ENCODE measurements at regions not wholly inside any gene's neighbourhood (a gene's known extent, or its start where the extent isn't known, plus 50 kb on each side); places are given as distances from the start of the nearest gene placed in this dataset.

DNA sequence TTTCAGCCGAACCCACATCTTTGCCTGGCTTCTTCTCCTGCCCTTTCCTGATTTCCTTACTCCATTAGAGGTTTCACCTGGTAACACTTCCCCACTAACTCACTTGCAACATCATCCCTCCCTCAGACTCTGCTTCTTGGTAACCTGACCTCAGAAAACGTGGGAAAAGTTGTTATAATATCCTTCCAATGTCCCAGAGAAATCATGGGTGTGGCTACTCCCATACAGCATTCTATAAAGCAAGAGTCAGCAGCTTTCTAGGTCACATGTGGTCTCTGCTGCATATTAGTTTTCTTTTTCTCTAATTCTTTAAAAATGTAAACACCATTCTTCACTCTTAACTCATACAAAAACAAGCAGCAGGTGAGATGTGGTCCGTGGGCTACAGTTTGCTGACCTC, 283.1 kb upstream of the MAOA start:
- Histone ChIP-seq H3K27ac (no peak overlapping the region), H3K4me1 (no peaks in the 10 kb centered on the region), H3K36me3 (no peaks in the 10 kb centered on the region), H3K27me3 (no peaks in the 10 kb centered on the region), H3K9me3 (peaks cover 0 to 11% (median 0%) of the 10 kb centered on the region in 4 donors), H3K4me3 (no peak overlapping the region)
- 55 to 64% methylated on average over 3 of the region's 3 CpGs for WGBS, 2 donors
- DNase-seq = no peak
- ATAC-seq (ENCODE audit: low FRiP score in 2 of 2) = no peak
- TF ChIP-seq, protein P1, sequence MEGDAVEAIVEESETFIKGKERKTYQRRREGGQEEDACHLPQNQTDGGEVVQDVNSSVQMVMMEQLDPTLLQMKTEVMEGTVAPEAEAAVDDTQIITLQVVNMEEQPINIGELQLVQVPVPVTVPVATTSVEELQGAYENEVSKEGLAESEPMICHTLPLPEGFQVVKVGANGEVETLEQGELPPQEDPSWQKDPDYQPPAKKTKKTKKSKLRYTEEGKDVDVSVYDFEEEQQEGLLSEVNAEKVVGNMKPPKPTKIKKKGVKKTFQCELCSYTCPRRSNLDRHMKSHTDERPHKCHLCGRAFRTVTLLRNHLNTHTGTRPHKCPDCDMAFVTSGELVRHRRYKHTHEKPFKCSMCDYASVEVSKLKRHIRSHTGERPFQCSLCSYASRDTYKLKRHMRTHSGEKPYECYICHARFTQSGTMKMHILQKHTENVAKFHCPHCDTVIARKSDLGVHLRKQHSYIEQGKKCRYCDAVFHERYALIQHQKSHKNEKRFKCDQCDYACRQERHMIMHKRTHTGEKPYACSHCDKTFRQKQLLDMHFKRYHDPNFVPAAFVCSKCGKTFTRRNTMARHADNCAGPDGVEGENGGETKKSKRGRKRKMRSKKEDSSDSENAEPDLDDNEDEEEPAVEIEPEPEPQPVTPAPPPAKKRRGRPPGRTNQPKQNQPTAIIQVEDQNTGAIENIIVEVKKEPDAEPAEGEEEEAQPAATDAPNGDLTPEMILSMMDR (IDR thresholded peaks at IDR 0.05) = no peak
- TF ChIP-seq POLR2A (IDR thresholded peaks at IDR 0.05) = no peak
- TF ChIP-seq POLR2AphosphoS5 (IDR thresholded peaks at IDR 0.05) = no peak
- TF ChIP-seq EP300 (IDR thresholded peaks at IDR 0.05) = no peak

DNA sequence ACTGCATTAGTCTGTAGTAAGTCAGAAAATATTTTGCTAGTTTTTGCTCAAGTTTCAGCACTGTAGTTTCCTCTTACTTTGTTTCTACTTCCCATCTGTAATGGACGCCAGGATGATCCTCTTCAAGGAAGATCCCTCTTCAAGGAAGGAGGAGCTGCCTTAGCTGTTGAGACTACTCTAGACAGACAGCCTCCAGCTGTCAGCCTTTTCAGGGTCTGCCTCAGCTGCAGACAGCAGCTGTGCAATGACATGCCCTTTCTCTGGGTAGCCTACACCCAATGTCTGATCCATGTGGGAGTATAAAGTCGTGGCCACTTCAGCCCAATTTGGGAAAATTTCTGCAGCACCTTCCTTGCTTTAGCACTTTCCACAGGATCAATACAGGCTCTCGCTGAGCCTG, 281.0 kb upstream of the MAOA start:
- DNase-seq = no peak
- no peak for TF ChIP-seq POLR2A (IDR thresholded peaks at IDR 0.05)
- no peak for TF ChIP-seq POLR2AphosphoS5 (IDR thresholded peaks at IDR 0.05)
- TF ChIP-seq, protein P1 (IDR thresholded peaks at IDR 0.05) = no peak
- TF ChIP-seq EP300 (IDR thresholded peaks at IDR 0.05) = no peak

DNA sequence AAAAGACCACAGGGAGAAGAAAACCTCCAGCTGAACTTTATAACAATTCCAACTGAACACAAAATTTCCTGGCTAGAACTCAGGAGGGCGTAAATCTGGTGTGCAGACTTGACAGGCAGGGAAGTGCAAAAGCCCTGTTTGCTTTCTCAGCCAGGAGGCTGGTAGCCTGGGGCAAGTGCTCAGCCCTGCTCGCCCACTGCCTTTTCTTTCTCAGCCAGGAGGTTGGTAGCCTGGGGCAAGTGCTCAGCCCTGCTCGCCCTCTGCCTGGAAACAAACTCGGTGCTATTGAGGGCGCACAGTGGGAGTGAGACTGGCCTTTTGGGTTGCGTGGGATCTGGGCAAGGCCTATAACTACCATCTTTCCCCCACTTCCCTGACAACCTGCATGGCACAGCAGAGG, 275.4 kb upstream of the MAOA start:
- H3K9me3 ChIP-seq = peaks cover 0 to 15% (median 0%) of the 10 kb centered on the region in 4 donors
- WGBS, 2 donors = 87 to 100% methylated on average over 2 to 6 of the region's 6 CpGs
- no peaks in the 10 kb centered on the region for H3K36me3 ChIP-seq
- H3K27me3 ChIP-seq = no peaks in the 10 kb centered on the region
- H3K27ac ChIP-seq = no peak overlapping the region
- no peak for DNase-seq
- no peak overlapping the region for H3K4me3 ChIP-seq
- no peaks in the 10 kb centered on the region for H3K4me1 ChIP-seq
- no peak for ATAC-seq (ENCODE audit: low FRiP score in 2 of 2)
- TF ChIP-seq POLR2AphosphoS5 (IDR thresholded peaks at IDR 0.05) = no peak
- TF ChIP-seq EP300 (IDR thresholded peaks at IDR 0.05) = no peak

More for the DNA sequence above, 281.0 kb upstream of the MAOA start:
- H3K36me3 ChIP-seq = no peaks in the 10 kb centered on the region
- H3K27ac ChIP-seq = no peak overlapping the region
- H3K9me3 ChIP-seq = peaks cover 0 to 12% (median 0%) of the 10 kb centered on the region in 4 donors
- no peak overlapping the region for H3K4me3 ChIP-seq
- no peaks in the 10 kb centered on the region for H3K4me1 ChIP-seq
- no peaks in the 10 kb centered on the region for H3K27me3 ChIP-seq
- no peak for ATAC-seq (ENCODE audit: low FRiP score in 2 of 2)
- 46 to 88% methylated on average over 3 of the region's 3 CpGs for WGBS, 2 donors

DNA sequence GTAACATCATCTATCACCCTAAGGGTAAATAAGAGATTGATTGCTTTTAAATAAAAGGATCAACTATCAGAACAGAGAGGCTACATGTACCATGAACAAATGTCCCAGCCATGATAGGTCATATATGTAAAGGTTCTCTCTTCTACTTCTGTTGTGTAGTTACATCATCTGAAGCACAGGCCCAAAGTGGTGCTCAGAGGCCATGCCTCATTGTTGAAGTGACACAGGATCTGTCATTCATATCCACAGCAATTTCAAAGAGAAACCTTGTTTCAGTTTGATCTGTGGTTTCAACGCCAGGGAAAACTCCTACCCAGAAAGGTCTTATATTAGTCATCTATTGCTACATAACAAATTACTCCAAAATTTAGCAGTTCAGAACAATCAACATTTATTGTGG, 269.2 kb upstream of the MAOA start:
- no peaks in the 10 kb centered on the region for H3K36me3 ChIP-seq
- H3K27ac ChIP-seq = no peak overlapping the region
- DNase-seq = no peak
- no peaks in the 10 kb centered on the region for H3K27me3 ChIP-seq
- ATAC-seq (ENCODE audit: low FRiP score in 2 of 2) = no peak
- 50 to 92% methylated on average over 1 of the region's 1 CpG for WGBS, 2 donors
- TF ChIP-seq, protein P1 (IDR thresholded peaks at IDR 0.05) = no peak
- TF ChIP-seq EP300 (IDR thresholded peaks at IDR 0.05) = no peak
- TF ChIP-seq POLR2A (IDR thresholded peaks at IDR 0.05) = no peak
- no peak for TF ChIP-seq POLR2AphosphoS5 (IDR thresholded peaks at IDR 0.05)
- no peak overlapping the region for H3K4me3 ChIP-seq
- no peaks in the 10 kb centered on the region for H3K4me1 ChIP-seq
- H3K9me3 ChIP-seq = no peaks in the 10 kb centered on the region

DNA sequence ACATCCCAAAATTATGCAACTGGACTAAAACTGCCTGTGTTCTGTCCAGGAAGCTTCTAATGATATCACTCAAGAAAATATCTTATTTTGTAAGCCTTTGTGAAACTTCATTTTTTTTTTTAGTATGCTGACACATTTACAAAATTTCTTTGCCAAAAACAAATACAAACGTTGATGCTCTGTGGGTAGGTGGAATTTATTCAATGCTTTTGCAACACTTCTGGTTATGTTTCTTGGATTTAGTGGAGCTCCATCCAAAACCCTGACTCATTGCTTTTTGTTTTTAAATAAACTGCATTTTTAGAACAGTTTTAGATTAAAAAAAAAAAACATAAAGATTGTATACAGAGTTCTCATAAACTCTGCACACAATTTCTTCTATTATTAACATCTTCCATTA, 250.9 kb upstream of the MAOA start:
- TF ChIP-seq EP300 (IDR thresholded peaks at IDR 0.05) = no peak
- no peak for TF ChIP-seq POLR2AphosphoS5 (IDR thresholded peaks at IDR 0.05)
- TF ChIP-seq, protein P1 (IDR thresholded peaks at IDR 0.05) = no peak
- no peak for TF ChIP-seq POLR2A (IDR thresholded peaks at IDR 0.05)
- Histone ChIP-seq H3K27ac (no peak overlapping the region), H3K4me3 (no peak overlapping the region), H3K4me1 (no peaks in the 10 kb centered on the region), H3K27me3 (no peaks in the 10 kb centered on the region), H3K36me3 (no peaks in the 10 kb centered on the region), H3K9me3 (no peaks in the 10 kb centered on the region)
- DNase-seq (no peak), ATAC-seq (ENCODE audit: low FRiP score in 2 of 2) (no peak)
- WGBS, 2 donors = 50 to 55% methylated on average over 1 of the region's 1 CpG
